ENCODE measurements at regions not wholly inside any gene's neighbourhood (a gene's known extent, or its start where the extent isn't known, plus 50 kb on each side); places are given as distances from the start of the nearest gene placed in this dataset.

DNA sequence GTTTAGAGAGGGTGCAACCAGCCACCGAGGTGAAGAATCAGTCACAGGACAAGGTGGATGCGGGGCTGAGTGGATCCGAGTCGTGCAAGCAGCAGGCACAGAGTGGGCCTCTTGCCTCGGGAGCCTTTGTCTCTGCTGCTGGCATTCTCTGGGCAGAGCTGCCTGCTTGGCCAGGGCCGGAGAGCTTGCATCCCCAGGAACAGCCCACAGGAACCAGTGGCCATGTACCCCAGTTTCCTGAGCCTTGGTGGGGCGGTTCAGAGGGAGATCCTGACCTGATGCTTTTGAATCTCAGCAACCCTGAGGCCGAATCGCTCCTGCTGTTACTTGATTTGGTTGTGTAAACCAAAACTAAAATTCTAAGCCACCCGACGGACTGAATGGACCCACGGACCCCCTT, 50.1 kb upstream of the EIF5 start:
- Histone ChIP-seq H3K4me1 (ENCODE audit: low read depth) (no peaks in the 10 kb centered on the region), H3K36me3 (ENCODE audit: low read depth) (no peaks in the 10 kb centered on the region), H3K4me3 (no peak overlapping the region), H3K9me3 (no peaks in the 10 kb centered on the region)
- intact Hi-C loops (cut with DNase I, micrococcal nuclease): loop anchor here in 1 of 2 donors (10.0 kb wide), 1 partner anchor 99 kb away; no protein-coding TSS in a partner anchor
- no peak for TF ChIP-seq CTCF (IDR thresholded peaks at IDR 0.05)
- no peak for ATAC-seq
- DNase-seq: no peak

All from mucosa of descending colon (tissue), 3 donors.